ENCODE measurements at regions not wholly inside any gene's neighbourhood (a gene's known extent, or its start where the extent isn't known, plus 50 kb on each side); places are given as distances from the start of the nearest gene placed in this dataset.

DNA sequence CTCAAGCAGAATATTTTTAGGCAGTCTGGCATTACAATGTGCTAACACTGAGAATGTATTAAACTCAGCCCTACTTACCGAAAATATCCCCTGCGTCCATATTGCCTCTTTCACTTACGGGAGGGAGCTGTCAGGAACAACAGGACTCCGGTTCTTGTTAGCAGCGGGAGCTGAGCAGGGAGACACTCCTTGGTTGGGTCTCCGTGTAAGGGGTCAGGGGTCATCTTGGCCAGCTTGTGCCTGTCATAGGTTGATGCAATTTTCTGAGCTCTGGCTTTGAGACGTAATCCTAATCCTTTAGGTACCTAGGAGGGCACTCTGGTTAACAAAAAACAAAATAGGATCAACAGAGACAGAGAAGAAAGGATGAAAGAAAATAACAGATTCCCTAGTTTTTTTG, 1477.2 kb downstream of the BRD1 start:
- TF ChIP-seq, protein P1, sequence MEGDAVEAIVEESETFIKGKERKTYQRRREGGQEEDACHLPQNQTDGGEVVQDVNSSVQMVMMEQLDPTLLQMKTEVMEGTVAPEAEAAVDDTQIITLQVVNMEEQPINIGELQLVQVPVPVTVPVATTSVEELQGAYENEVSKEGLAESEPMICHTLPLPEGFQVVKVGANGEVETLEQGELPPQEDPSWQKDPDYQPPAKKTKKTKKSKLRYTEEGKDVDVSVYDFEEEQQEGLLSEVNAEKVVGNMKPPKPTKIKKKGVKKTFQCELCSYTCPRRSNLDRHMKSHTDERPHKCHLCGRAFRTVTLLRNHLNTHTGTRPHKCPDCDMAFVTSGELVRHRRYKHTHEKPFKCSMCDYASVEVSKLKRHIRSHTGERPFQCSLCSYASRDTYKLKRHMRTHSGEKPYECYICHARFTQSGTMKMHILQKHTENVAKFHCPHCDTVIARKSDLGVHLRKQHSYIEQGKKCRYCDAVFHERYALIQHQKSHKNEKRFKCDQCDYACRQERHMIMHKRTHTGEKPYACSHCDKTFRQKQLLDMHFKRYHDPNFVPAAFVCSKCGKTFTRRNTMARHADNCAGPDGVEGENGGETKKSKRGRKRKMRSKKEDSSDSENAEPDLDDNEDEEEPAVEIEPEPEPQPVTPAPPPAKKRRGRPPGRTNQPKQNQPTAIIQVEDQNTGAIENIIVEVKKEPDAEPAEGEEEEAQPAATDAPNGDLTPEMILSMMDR (conservative IDR thresholded peaks at IDR 0.05; ENCODE audit: low read depth in 2 of 2), result no peak
- no peak for TF ChIP-seq EZH2 (IDR thresholded peaks at IDR 0.05; ENCODE audit: low read depth, unreplicated experiment)
- no peak for TF ChIP-seq POLR2AphosphoS5 (IDR thresholded peaks at IDR 0.05; ENCODE audit: low read depth)

All from GM23338 (cell line).